GM18511 (cell line): ENCODE measurements at regions not wholly inside any gene's neighbourhood (a gene's known extent, or its start where the extent isn't known, plus 50 kb on each side); places are given as distances from the start of the nearest gene placed in this dataset.

Source experiments
- ATAC-seq: cut with Tn5 transposase; IDR thresholded peaks from one replicate; pipeline ENCODE4 v1.9.1; 2021; ENCODE audit warnings: mild to moderate bottlenecking, moderate library complexity; ENCODE audit not compliant: unreplicated experiment

GRCh38 chr3:23644099-23644498 is 161.7 kb upstream of the UBE2E1 start:
- no peak for ATAC-seq

- no peak for ATAC-seq
These were observed 161.1 kb upstream of the UBE2E1 start for GRCh38 chr3:23644676-23645075.

- no peak for ATAC-seq
These were observed 160.1 kb upstream of the UBE2E1 start for GRCh38 chr3:23645533-23646183.

- no peak for ATAC-seq
These were observed 159.4 kb upstream of the UBE2E1 start for GRCh38 chr3:23646184-23646920.

GRCh38 chr3:23647706-23648258 is 158.0 kb upstream of the UBE2E1 start:
- no peak for ATAC-seq

- no peak for ATAC-seq
These were observed 157.3 kb upstream of the UBE2E1 start for GRCh38 chr3:23648326-23648995.

GRCh38 chr3:23648996-23649395 is 156.8 kb upstream of the UBE2E1 start:
- no peak for ATAC-seq

GRCh38 chr3:23649448-23649847 is 156.3 kb upstream of the UBE2E1 start:
- no peak for ATAC-seq

GRCh38 chr3:23650371-23651140 is 155.2 kb upstream of the UBE2E1 start:
- ATAC-seq, result no peak

- peak; percentile 88 for ATAC-seq
These were observed 151.9 kb upstream of the UBE2E1 start for GRCh38 chr3:23653647-23654525.

GRCh38 chr3:23654571-23654970 is 151.2 kb upstream of the UBE2E1 start:
- no peak for ATAC-seq

- no peak for ATAC-seq
These were observed 150.0 kb upstream of the UBE2E1 start for GRCh38 chr3:23655749-23656148.

GRCh38 chr3:23656199-23656598 is 149.6 kb upstream of the UBE2E1 start:
- ATAC-seq, result no peak

GRCh38 chr3:23656821-23657220 is 148.9 kb upstream of the UBE2E1 start:
- ATAC-seq, result no peak

GRCh38 chr3:23657647-23658046 is 148.1 kb upstream of the UBE2E1 start:
- no peak for ATAC-seq

GRCh38 chr3:23659274-23659673 is 146.5 kb upstream of the UBE2E1 start:
- ATAC-seq, result peak; percentile 84

GRCh38 chr3:23659840-23660430 is 145.8 kb upstream of the UBE2E1 start:
- ATAC-seq, result no peak

- ATAC-seq, result no peak
These were observed 143.6 kb upstream of the UBE2E1 start for GRCh38 chr3:23662079-23662617.

- no peak for ATAC-seq
These were observed 142.5 kb upstream of the UBE2E1 start for GRCh38 chr3:23663246-23663645.
